NCI-H82 treated with DMSO at 0.1 percent for 48 hours (cell line): ENCODE measurements at regions not wholly inside any gene's neighbourhood (a gene's known extent, or its start where the extent isn't known, plus 50 kb on each side); places are given as distances from the start of the nearest gene placed in this dataset.

Source experiments
- DNase-seq: peaks from one replicate; lab custom pipeline; 2025; ENCODE audit not compliant: unreplicated experiment; lab: John Stamatoyannopoulos, UW

DNA sequence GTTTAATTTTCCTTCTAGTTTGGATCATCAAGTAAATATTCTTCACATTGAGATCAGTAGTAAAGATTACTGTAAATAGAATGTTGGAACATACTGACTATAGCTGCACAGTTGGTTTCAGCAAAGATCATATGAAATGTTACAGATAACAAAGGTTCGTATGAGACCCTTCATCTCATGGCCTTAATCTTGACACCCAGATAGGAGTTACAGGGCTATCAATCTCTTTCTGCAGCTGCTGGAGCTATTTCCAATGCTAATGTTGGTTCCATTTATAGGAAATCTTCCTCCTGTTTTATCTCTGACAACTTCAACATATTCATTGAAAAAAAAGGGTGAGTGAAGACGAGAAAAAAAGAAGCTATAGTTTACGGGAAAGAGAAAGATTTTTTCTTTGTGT lies 495.6 kb downstream of the JRKL start:
- no peak for DNase-seq

GRCh38 chr11:96885912-96886311 lies 496.1 kb downstream of the JRKL start:
- DNase-seq = no peak

DNA sequence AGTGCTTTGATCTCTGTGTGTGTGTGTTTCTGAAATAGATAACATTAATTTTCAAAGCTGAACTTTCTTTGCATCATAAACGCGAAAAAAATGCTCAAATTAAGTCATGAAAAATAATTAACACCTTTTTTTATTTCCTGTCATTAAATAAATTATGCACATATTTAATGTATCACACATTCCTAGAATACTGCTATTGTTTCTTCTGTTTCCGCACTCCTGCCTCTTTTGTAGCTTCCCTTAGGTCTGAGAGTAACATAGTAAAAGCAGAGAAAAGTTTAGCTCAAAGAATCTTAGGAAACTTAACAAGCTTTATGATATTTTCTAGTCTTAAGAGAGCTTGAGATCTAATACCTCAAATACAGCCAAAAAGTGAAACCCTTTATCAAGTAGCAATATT lies 504.2 kb downstream of the JRKL start:
- no peak for DNase-seq

DNA sequence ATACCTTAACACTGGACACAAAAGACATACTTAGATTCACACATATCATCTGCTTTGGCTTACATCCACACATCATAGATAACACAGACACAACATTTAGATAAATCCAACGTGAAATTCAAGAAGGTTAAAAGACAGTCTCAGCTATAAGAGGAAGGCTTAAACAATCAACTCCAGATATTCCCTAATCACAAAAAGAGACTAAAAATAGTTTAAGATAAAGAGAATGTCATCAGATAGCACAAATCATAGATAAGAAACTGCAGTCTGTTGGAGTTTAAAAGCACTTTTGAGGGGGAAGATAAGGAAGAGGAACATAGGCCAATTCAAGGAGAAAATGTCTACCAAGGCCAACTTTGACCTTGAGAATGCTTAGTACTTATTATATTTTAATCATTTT lies 504.8 kb downstream of the JRKL start:
- DNase-seq = no peak

GRCh38 chr11:96899971-96900370 lies 510.2 kb downstream of the JRKL start:
- DNase-seq = no peak

GRCh38 chr11:96905143-96905542 lies 515.3 kb downstream of the JRKL start:
- DNase-seq = no peak

- no peak for DNase-seq
Observed at GRCh38 chr11:96905663-96906062, 515.9 kb downstream of the JRKL start.

DNA sequence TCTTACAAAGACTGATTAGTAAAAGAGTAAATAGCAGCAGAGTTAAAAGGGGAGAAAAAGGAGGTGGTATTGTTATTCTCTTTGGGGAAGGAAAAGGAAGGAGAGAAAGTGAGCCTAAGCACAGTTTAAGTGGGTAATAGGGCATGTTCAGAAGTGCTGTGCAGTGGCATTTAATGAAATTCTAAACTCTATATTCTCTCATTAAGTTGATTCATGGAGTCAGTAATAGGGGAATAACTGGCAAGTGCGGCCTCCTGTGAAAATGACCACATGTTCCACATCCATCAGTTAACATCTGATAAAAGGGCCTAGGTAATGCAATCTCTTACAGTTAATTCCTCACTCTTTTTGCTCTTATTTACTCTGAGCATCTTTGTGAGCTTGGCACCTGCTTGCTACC lies 516.7 kb downstream of the JRKL start:
- no peak for DNase-seq

DNA sequence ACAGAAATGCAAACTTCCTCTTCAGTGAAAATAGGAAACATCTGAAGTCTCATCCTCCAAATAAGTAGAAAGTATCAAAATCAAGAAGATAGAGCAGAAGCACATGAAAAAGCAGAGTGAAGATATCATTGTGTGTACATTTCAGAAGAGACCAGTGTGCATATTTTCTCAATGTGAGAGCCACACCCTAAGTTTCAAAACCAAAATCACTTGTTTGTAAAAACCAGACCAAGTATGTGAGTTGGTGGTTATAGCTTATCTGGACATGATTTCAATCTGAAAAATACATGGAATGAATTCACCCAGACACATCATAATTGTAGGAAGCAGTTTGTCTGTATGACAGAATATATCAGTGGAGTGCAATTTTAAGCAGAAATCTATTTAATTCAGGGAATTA lies 536.0 kb downstream of the JRKL start:
- no peak for DNase-seq

DNA sequence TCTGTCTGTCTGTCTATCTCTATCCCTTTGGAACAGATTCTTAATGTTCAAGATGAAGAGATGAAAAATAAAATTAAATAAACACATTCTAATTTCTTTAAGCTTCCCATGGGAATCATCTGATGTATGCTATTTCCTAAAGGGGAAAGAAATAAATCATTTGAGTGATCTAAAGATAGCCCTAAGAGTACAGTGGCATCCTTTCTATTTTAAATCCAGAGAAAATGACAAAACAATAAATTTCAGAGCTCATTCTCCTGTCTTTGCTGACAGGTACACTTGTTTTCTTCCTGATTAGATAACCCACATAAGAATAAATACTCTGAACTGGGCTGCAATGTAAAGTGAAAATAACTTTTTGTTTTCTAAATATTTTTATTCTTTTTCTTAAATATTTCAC lies 550.4 kb downstream of the JRKL start:
- DNase-seq = no peak

DNA sequence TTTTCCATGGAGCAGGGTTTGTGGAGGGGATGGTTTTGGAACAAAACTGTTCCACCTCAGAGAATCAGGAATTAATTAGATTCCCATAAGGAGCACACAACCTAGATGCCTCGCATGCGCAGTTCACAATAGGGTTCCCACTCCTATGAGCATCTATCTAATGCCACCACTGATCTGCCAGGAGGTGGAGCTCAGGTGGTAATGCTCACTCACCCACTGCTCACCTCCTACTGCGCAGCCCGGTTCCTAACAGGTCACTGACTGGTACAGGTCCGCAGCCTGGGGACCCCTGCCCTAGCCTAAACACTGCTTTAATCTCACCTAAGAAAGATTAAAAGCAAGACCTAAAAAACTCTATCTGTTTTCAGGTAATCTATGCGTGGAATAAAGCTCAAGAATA lies 553.0 kb downstream of the JRKL start:
- no peak for DNase-seq

- no peak for DNase-seq
Observed at GRCh38 chr11:96943970-96944369, 554.2 kb downstream of the JRKL start.

DNA sequence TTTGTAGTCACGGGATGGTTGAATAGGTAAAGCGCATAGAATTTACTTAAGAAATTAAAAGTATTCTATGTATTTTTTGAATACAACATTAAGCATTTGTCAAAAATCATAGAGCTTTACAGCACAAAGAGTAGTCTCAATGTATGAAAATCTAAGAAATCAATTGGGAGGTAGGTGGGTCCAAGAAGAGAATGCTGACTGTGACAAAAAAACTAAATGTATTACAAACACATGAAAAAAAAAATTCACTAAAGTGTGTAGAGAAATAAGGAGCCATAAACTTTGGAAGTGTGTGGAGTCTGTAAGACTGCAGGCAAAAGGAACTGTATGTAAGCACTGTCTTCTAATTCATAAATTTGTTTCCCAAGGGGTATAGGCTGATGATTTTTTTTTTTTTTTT lies 558.3 kb downstream of the JRKL start:
- DNase-seq = no peak

- DNase-seq = no peak
Observed at GRCh38 chr11:96949464-96949863, 559.7 kb downstream of the JRKL start.

DNA sequence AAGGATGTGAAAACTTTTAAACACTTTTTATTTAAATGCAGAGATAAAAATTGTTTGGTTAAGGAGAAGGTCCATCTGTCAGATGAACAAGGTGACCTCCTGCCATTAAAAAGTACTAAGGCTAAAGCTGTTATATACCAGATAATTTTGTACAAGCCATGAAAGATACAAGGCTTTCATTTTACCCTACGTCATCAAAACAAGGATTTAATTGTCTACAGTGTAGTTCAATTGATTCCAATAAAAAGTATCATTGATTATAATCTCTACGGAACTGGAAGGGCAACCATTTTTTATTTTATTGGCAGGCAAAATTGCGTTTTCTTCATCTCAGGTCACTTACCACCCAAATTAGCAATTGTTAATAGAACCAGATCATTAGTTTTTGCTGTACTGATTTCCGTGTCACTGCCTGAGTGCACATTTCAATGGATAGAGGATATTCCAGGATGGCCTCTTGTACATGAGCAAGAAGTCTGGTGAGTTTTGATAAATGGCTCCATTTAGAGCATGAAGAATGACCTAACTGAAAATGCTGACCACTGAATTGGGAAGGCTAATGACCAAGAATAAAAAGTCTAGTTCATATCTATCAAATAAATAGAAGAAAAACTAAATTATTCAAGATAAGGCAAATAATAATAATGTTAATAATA lies 564.9 kb downstream of the JRKL start:
- no peak for DNase-seq

GRCh38 chr11:96960476-96960875 lies 570.7 kb downstream of the JRKL start:
- DNase-seq = no peak

DNA sequence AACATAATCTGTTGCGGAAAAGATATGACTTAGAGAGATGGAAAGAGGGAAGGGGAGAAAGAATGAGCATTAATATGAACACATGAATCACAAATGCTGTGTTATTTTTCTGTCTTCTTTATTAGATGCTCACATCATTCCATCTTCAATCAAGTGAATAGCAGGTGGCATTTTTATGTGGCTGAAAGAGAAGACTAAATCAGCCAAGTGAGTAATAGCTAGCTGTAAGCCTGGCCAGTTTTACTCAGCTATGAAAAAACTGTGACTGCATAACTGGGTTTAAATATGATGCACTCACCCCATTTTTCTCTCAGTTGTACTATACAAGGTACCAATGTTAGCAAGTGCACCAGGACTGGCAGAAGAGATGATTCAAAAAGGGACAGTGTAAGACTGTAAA lies 571.1 kb downstream of the JRKL start:
- DNase-seq = no peak

DNA sequence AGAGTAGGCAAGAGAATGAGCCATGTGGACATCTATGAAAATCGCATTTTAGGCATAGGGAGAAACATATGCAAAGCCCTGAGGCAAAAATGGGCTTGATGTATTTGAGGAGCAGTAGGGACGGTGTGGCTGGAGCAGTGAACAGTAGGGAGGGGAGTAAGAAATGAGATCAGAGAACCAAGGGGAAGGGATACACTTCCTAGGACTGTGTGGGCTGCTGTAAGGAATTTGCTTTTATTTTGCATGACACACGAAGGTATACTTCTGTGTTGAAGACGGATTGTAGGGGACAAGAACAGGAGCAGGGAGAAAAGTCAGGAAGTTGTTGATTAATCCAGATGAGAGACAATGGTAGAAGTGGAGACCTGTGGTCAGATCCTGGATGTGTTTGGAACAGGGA lies 572.1 kb downstream of the JRKL start:
- DNase-seq = no peak

DNA sequence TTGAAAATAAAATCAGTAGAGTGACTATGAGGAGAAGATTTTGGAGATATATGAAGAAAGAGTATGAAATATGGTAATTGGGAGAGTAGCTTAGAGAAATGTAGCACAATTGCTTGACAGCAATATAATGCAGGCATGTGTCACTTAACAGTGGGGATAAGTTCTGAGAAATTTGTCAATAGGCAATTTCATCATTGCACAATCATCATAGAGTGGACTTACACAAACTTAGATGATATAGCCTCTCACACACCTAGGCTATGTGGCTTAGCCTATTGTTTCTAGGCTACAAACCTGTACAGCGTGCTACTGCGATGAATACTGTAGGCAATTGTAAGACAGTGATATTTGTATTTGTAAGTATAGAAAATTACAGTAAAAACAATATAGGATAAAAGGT lies 573.6 kb downstream of the JRKL start:
- DNase-seq = no peak

- DNase-seq = no peak
Observed at GRCh38 chr11:96964661-96965060, 574.8 kb downstream of the JRKL start.

GRCh38 chr11:96967616-96968015 lies 577.8 kb downstream of the JRKL start:
- no peak for DNase-seq

DNA sequence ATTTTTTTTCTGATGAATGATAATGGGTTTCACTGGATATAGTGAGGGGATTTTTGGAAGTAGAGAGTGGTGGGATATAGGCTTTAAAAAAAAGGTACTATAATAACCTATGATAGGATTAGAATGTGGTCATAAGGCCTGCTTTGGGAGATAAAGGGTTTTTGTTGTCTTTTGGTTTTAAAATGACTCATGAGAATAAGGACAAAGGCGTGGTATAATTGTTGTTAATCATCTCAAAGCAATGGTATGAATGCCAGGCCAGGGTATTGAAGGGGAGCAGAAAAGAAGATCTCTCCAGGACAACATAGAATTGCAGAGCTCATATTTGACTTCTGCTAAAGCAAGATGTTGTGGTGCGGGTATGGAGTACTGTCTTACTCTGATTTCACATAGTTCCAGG lies 579.4 kb downstream of the JRKL start:
- no peak for DNase-seq

DNA sequence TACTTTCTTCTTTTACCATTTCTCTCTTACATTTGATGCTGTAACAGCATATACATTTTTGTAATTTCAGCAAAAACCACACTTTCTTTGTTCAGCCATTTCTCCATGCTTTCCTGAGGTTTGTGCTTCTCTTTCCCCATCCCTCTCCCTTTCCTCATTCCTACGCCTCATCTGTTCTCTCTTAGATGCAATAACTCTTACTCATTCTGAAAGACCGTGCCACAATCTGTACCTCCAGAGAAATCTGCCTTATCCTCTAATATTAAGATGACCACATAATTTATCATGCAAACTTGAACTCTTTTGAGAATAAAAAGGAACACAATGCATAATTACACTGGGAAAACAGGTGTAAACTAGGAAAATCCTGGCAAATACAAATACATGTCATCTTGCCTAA lies 588.9 kb downstream of the JRKL start:
- DNase-seq = no peak

DNA sequence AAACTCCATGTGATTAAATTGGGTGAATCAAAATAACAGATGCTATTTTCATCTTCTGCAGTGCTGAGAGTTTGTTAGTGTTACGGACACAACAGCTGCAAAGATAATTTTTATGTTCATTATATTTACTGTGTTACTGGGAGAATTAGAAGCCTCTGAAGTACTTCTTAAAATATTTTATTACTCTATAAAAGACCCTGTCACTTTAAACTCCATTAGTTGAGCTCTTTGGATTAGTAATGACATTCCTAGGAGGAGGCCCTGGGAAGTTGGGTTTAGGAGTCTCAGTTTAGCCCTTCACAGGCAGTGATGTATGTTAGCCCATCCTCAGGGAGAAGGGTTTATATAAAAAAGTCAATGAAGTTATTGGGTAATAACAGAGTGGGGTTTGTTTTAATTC lies 596.7 kb downstream of the JRKL start:
- no peak for DNase-seq
